KMS-11 (cell line): ENCODE measurements at regions not wholly inside any gene's neighbourhood (a gene's known extent, or its start where the extent isn't known, plus 50 kb on each side); places are given as distances from the start of the nearest gene placed in this dataset.

Experiments
- H2AFZ ChIP-seq: fragments of 200-600 bp; sonication (generic); 2 replicates; pipeline ENCODE4 v1.6.1; 2016; ENCODE audit warnings: antibody characterized with exemption, mixed run types, low read depth
- H3K27ac ChIP-seq: fragments of 200-600 bp; sonication (generic); 2 replicates; pipeline ENCODE4 v1.6.1; 2016; ENCODE audit warnings: mild to moderate bottlenecking, mixed run types
- H3K27me3 ChIP-seq: fragments of 200-600 bp; sonication (generic); 2 replicates; pipeline ENCODE4 v1.6.1; 2017; ENCODE audit warnings: mild to moderate bottlenecking, low read depth, mixed run types, moderate library complexity; ENCODE audit not compliant: insufficient read depth
- H3K36me3 ChIP-seq: fragments of 200-600 bp; sonication (generic); 2 replicates; pipeline ENCODE4 v1.6.1; 2017; ENCODE audit warnings: mild to moderate bottlenecking, mixed run types; ENCODE audit not compliant: insufficient read depth
- H3K4me1 ChIP-seq: fragments of 200-600 bp; sonication (generic); 2 replicates; pipeline ENCODE4 v1.6.1; 2016; ENCODE audit warnings: mild to moderate bottlenecking, low read depth, mixed run types; ENCODE audit not compliant: poor library complexity, severe bottlenecking
- H3K4me2 ChIP-seq: fragments of 200-600 bp; sonication (generic); 2 replicates; pipeline ENCODE4 v1.7.0; 2016; ENCODE audit warnings: mild to moderate bottlenecking, mixed run types
- H3K4me3 ChIP-seq: fragments of 200-600 bp; sonication (generic); IDR thresholded peaks from 2 replicates; pipeline ENCODE4 v1.6.1; 2017; ENCODE audit warnings: low read depth, low read length, mixed read lengths; ENCODE audit not compliant: insufficient read depth
- H3K79me2 ChIP-seq: fragments of 200-600 bp; sonication (generic); 2 replicates; pipeline ENCODE4 v1.6.1; 2016; ENCODE audit warnings: low read depth, mixed run types; ENCODE audit not compliant: insufficient read depth
- H3K9ac ChIP-seq: fragments of 200-600 bp; sonication (generic); 2 replicates; pipeline ENCODE4 v1.6.1; 2016; ENCODE audit warnings: mild to moderate bottlenecking, mixed run types
- H4K20me1 ChIP-seq: fragments of 200-600 bp; sonication (generic); 2 replicates; pipeline ENCODE4 v1.6.1; 2016; ENCODE audit warnings: mild to moderate bottlenecking, mixed run types; ENCODE audit not compliant: insufficient read depth
- TF ChIP-seq, protein P1 (sequence below): fragments of 200-600 bp; sonication (generic); conservative IDR thresholded peaks from 2 replicates; pipeline ENCODE4 v1.6.1; 2017; ENCODE audit warnings: low read depth, mild to moderate bottlenecking, antibody characterized with exemption, low read length, moderate library complexity, mixed read lengths

DNA sequence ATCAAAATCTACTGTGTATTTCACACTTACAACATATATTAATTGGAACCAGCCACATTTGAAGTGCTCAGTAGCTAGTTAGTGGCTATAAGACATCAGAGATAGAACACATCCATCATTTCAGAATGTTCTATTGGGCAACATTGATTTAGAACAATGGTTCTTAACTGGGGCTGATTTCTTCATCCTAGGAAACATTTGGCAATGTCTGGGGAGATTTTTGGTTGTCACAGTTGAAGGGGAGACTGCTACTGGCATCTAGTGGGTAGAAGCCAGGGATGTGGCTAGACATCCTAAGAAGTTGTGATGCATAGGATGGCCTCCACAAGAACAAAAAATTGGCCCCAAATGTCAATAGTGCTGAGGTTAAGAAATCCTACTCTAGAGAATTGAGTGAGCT, 132.5 kb downstream of the OLIG3 start:
- Histone ChIP-seq H2AFZ (no peak overlapping the region), H3K36me3 (no peaks in the 10 kb centered on the region), H3K27me3 (no peaks in the 10 kb centered on the region), H3K4me1 (peaks cover 5% of the 10 kb centered on the region), H4K20me1 (no peaks in the 10 kb centered on the region), H3K4me2 (no peak overlapping the region), H3K27ac (no peak overlapping the region), H3K4me3 (no peak overlapping the region), H3K9ac (no peak overlapping the region), H3K79me2 (no peaks in the 10 kb centered on the region)
- TF ChIP-seq, protein P1, sequence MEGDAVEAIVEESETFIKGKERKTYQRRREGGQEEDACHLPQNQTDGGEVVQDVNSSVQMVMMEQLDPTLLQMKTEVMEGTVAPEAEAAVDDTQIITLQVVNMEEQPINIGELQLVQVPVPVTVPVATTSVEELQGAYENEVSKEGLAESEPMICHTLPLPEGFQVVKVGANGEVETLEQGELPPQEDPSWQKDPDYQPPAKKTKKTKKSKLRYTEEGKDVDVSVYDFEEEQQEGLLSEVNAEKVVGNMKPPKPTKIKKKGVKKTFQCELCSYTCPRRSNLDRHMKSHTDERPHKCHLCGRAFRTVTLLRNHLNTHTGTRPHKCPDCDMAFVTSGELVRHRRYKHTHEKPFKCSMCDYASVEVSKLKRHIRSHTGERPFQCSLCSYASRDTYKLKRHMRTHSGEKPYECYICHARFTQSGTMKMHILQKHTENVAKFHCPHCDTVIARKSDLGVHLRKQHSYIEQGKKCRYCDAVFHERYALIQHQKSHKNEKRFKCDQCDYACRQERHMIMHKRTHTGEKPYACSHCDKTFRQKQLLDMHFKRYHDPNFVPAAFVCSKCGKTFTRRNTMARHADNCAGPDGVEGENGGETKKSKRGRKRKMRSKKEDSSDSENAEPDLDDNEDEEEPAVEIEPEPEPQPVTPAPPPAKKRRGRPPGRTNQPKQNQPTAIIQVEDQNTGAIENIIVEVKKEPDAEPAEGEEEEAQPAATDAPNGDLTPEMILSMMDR: no peak

DNA sequence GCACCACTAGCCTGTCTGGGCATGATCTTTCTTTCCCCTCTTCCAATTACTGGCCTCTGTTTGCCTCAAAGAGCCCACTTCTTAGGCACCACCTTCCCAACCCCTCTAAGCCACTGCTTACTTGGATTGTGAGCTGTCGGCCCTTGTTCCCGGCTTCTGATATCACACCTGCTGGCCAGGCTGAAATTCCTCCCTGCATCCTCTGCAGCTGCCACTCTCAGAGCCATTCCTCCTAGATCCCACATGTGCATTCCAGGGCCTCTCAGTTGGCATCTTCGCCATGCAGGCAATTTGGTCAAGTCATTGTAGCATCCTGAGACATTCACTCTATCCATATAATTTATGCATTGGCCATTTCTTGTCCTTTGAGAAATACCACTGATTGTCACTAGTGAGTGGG, 135.9 kb downstream of the OLIG3 start:
- no peak overlapping the region for H3K4me3 ChIP-seq
- H3K4me2 ChIP-seq: no peak overlapping the region
- no peaks in the 10 kb centered on the region for H3K79me2 ChIP-seq
- H3K27me3 ChIP-seq: no peaks in the 10 kb centered on the region
- no peaks in the 10 kb centered on the region for H3K36me3 ChIP-seq
- no peak overlapping the region for H3K9ac ChIP-seq
- TF ChIP-seq, protein P1: no peak
- no peaks in the 10 kb centered on the region for H4K20me1 ChIP-seq
- H3K27ac ChIP-seq: no peak overlapping the region
- no peak overlapping the region for H2AFZ ChIP-seq
- H3K4me1 ChIP-seq: no peaks in the 10 kb centered on the region

DNA sequence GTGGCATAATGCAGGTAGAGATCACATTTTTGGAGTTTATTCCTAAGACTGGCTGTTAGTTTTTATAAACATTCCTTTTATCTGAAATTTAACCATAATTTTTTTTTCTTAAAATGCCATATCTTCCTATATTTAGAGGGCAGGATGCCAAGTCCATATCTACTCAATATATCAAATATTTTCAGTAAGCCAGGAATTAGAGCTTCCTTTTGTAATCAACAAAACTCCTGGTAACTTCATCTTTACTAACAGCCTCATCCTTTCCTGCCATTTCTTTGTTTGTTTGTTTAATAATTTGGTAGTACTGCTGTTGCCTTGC, 136.3 kb downstream of the OLIG3 start:
- H3K9ac ChIP-seq: no peak overlapping the region
- H3K4me2 ChIP-seq: no peak overlapping the region
- H3K36me3 ChIP-seq: no peaks in the 10 kb centered on the region
- no peak overlapping the region for H3K4me3 ChIP-seq
- no peaks in the 10 kb centered on the region for H3K79me2 ChIP-seq
- H3K27me3 ChIP-seq: no peaks in the 10 kb centered on the region
- TF ChIP-seq, protein P1: no peak
- H2AFZ ChIP-seq: no peak overlapping the region
- no peaks in the 10 kb centered on the region for H3K4me1 ChIP-seq
- no peaks in the 10 kb centered on the region for H4K20me1 ChIP-seq
- no peak overlapping the region for H3K27ac ChIP-seq

DNA sequence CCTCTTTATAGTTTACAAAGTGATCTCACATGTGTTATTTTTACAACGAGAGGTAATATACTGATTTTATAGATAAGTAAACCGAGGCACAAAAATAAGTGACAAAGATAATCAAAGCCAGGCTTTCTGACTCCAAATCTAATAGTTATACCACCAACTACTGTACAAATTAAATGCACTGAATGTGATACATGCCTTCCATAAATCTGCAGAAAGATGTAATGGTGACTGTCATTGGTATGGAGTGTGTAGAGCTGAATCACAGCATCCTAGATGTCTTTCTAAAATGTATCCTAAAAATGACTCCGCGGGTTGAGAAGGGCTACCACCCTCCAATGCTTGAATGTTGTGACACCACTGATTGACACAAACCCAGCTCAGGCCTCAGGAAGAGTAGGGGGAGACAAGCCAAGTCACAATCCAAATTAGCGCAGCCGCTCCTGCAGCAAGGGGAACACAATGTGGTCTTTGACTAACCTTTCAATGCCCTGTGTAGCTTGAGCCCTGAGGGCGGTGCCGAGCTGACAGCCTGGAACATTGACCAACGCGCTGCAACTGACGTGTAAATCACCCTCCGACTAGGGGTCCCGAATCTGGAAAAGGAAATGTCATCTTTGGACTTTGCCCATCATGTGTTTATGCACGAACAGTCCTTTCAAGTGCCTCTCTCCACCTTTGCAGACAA, 136.8 kb downstream of the OLIG3 start:
- Histone ChIP-seq H2AFZ (no peak overlapping the region), H4K20me1 (no peaks in the 10 kb centered on the region), H3K4me2 (no peak overlapping the region), H3K79me2 (no peaks in the 10 kb centered on the region), H3K27ac (no peak overlapping the region), H3K4me3 (no peak overlapping the region), H3K27me3 (no peaks in the 10 kb centered on the region), H3K4me1 (no peaks in the 10 kb centered on the region), H3K36me3 (no peaks in the 10 kb centered on the region), H3K9ac (no peak overlapping the region)
- TF ChIP-seq, protein P1: no peak
